Breast epithelium (tissue), 4 donors: ENCODE measurements at regions not wholly inside any gene's neighbourhood (a gene's known extent, or its start where the extent isn't known, plus 50 kb on each side); places are given as distances from the start of the nearest gene placed in this dataset.

Experiments used
- DNase-seq, 2 donors: peaks; one replicate each; pipeline ENCODE4 v3.0.0-alpha.2; 2019; ENCODE audit warnings: low spot score in 2 of 2
- H3K27ac ChIP-seq, 2 donors: fragments of 200-600 bp; sonication (generic) in 1 of 2; one replicate each; pipeline ENCODE4 v1.5.1; 2016 to 2019; ENCODE audit warnings: mild to moderate bottlenecking in 1 of 2
- H3K27me3 ChIP-seq, 2 donors: fragments of 200-600 bp; sonication (generic) in 1 of 2; one replicate each; pipeline versions ENCODE4 v1.5.1 to v1.6.0; 2017 to 2019; ENCODE audit warnings: control low read depth in 1 of 2, mild to moderate bottlenecking in 1 of 2
- H3K36me3 ChIP-seq: fragments of 200-600 bp; one replicate; pipeline ENCODE4 v1.5.1; 2019
- H3K4me1 ChIP-seq, 2 donors: fragments of 200-600 bp; sonication (generic); one replicate each; pipeline ENCODE4 v1.5.1; 2016 to 2019; ENCODE audit warnings: control low read depth in 1 of 2
- H3K4me3 ChIP-seq, 3 donors: fragments of 200-600 bp; sonication (generic); 1 replicate in 2 of 3; 2 replicates in 1 of 3; pipeline ENCODE4 v1.5.1; 2016 to 2019; ENCODE audit warnings: mild to moderate bottlenecking in 3 of 3, moderate library complexity in 2 of 3
- H3K9me3 ChIP-seq, 2 donors: fragments of 200-600 bp; sonication (generic) in 1 of 2; one replicate each; pipeline ENCODE4 v1.5.1; 2016 to 2019; ENCODE audit warnings: control low read depth in 1 of 2
- CTCF ChIP-seq, 3 donors: fragments of 450-650 bp; IDR thresholded peaks; one replicate each; pipeline ENCODE4 v1.5.1; 2016 to 2017; ENCODE audit warnings: antibody characterized with exemption in 3 of 3, mild to moderate bottlenecking in 3 of 3, moderate library complexity in 3 of 3
- POLR2A ChIP-seq: fragments of 450-650 bp; IDR thresholded peaks from one replicate; pipeline ENCODE4 v1.6.1; 2016; ENCODE audit warnings: antibody characterized with exemption, mild to moderate bottlenecking, moderate library complexity
- POLR2AphosphoS5 ChIP-seq, 3 donors: sonication (generic); formaldehyde crosslinking; IDR thresholded peaks; one replicate each; pipeline ENCODE4 v1.6.1; 2017; ENCODE audit warnings: antibody characterized with exemption in 3 of 3
- intact Hi-C: fragments of 100-400 bp; cut with DNase I; formaldehyde crosslinking; loops from one replicate; pipeline ENCODE4 v1.15.1; 2023; ENCODE audit warnings: low total_unique reads

GRCh38 chr12:17411662-17412061, 678.3 kb downstream of the RERGL start:
- Histone ChIP-seq H3K27ac (no peak overlapping the region), H3K27me3 (no peaks in the 10 kb centered on the region), H3K4me3 (no peak overlapping the region), H3K4me1 (no peaks in the 10 kb centered on the region), H3K9me3 (peaks cover 0 to 18% of the 10 kb centered on the region in 2 donors), H3K36me3 (no peaks in the 10 kb centered on the region)
- no peak for DNase-seq
- TF ChIP-seq POLR2AphosphoS5 (IDR thresholded peaks at IDR 0.05) (no peak), POLR2A (no peak), CTCF (IDR thresholded peaks at IDR 0.05) (no peak)
- intact Hi-C loops, result no loop called here

GRCh38 chr12:17388679-17389078, 701.3 kb downstream of the RERGL start:
- H3K9me3 ChIP-seq, result no peaks in the 10 kb centered on the region
- no peaks in the 10 kb centered on the region for H3K4me1 ChIP-seq
- H3K27ac ChIP-seq, result no peak overlapping the region
- no peak overlapping the region for H3K4me3 ChIP-seq
- intact Hi-C loops, result no loop called here
- no peak for DNase-seq
- no peak for TF ChIP-seq POLR2A
- no peak for TF ChIP-seq CTCF (IDR thresholded peaks at IDR 0.05)
- TF ChIP-seq POLR2AphosphoS5 (IDR thresholded peaks at IDR 0.05), result no peak
- H3K27me3 ChIP-seq, result no peaks in the 10 kb centered on the region
- H3K36me3 ChIP-seq, result no peaks in the 10 kb centered on the region

- no peak overlapping the region for H3K27ac ChIP-seq
- TF ChIP-seq CTCF (IDR thresholded peaks at IDR 0.05) (no peak), POLR2AphosphoS5 (IDR thresholded peaks at IDR 0.05) (no peak), POLR2A (no peak)
- H3K36me3 ChIP-seq, result no peaks in the 10 kb centered on the region
- no peak for DNase-seq
- no peaks in the 10 kb centered on the region for H3K4me1 ChIP-seq
- no peak overlapping the region for H3K4me3 ChIP-seq
- H3K27me3 ChIP-seq, result no peaks in the 10 kb centered on the region
- intact Hi-C loops, result no loop called here
- H3K9me3 ChIP-seq, result no peaks in the 10 kb centered on the region
Measured at GRCh38 chr12:17383321-17383720, 706.7 kb downstream of the RERGL start.

- H3K4me1 ChIP-seq, result no peaks in the 10 kb centered on the region
- intact Hi-C loops, result no loop called here
- H3K9me3 ChIP-seq, result no peaks in the 10 kb centered on the region
- H3K36me3 ChIP-seq, result no peaks in the 10 kb centered on the region
- no peak overlapping the region for H3K27ac ChIP-seq
- TF ChIP-seq POLR2A, result no peak
- no peak for TF ChIP-seq CTCF (IDR thresholded peaks at IDR 0.05)
- no peak for TF ChIP-seq POLR2AphosphoS5 (IDR thresholded peaks at IDR 0.05)
- no peak overlapping the region for H3K4me3 ChIP-seq
- DNase-seq, result no peak
- no peaks in the 10 kb centered on the region for H3K27me3 ChIP-seq
Measured at GRCh38 chr12:17381211-17381610, 708.8 kb downstream of the RERGL start.

- DNase-seq, result no peak
- H3K27me3 ChIP-seq, result no peaks in the 10 kb centered on the region
- no peaks in the 10 kb centered on the region for H3K4me1 ChIP-seq
- no peak overlapping the region for H3K4me3 ChIP-seq
- H3K9me3 ChIP-seq, result no peaks in the 10 kb centered on the region
- no peak for TF ChIP-seq POLR2A
- TF ChIP-seq POLR2AphosphoS5 (IDR thresholded peaks at IDR 0.05), result no peak
- no peak overlapping the region for H3K27ac ChIP-seq
- H3K36me3 ChIP-seq, result no peaks in the 10 kb centered on the region
- intact Hi-C loops, result loop anchor here (10.0 kb wide), 1 partner anchor 372 kb away; no protein-coding TSS in a partner anchor
Measured at GRCh38 chr12:17372508-17372907, 717.5 kb downstream of the RERGL start.
